ENCODE measurements at regions not wholly inside any gene's neighbourhood (a gene's known extent, or its start where the extent isn't known, plus 50 kb on each side); places are given as distances from the start of the nearest gene placed in this dataset.

DNA sequence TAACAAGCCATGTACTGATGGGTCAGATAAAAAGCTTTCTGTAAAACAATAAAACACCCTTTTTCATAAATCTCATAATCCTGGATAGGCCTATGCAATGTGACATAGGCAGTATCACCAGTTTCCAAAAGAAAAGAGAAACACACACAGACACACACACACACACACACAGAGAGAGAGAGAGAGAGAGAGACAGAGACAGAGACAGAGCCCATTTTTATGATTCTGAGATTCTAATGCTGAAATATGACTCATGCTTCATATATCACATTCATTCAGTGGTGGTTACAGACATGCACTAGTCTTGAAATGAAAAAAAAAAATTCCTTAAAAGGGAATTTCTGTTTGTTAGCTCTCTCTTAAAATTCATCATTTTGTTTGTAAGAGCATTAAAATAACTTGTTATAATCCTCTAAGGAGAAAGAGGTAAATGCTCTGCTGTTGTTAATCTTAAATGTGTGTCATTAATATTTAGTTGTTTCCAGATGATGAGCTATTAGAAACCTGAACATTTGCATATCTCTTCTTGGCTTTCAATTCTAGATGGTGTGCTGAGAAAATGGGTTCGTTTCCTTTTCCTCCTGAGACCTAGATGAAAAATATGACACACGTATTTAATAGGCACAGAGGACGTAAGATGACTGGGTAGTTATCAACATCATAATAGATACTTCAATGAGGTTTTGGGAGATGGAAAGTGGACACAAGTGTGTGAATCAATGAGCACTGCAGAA, 1598.7 kb upstream of the ACVR2A start:
- TF ChIP-seq POLR2A (IDR thresholded peaks at IDR 0.05) (no peak), EP300 (IDR thresholded peaks at IDR 0.05) (no peak), POLR2AphosphoS5 (IDR thresholded peaks at IDR 0.05) (no peak)
- TF ChIP-seq, protein P1, sequence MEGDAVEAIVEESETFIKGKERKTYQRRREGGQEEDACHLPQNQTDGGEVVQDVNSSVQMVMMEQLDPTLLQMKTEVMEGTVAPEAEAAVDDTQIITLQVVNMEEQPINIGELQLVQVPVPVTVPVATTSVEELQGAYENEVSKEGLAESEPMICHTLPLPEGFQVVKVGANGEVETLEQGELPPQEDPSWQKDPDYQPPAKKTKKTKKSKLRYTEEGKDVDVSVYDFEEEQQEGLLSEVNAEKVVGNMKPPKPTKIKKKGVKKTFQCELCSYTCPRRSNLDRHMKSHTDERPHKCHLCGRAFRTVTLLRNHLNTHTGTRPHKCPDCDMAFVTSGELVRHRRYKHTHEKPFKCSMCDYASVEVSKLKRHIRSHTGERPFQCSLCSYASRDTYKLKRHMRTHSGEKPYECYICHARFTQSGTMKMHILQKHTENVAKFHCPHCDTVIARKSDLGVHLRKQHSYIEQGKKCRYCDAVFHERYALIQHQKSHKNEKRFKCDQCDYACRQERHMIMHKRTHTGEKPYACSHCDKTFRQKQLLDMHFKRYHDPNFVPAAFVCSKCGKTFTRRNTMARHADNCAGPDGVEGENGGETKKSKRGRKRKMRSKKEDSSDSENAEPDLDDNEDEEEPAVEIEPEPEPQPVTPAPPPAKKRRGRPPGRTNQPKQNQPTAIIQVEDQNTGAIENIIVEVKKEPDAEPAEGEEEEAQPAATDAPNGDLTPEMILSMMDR (IDR thresholded peaks at IDR 0.05) = no peak

Data from sigmoid colon (tissue), 4 donors.